H1 (cell line): ENCODE measurements at regions not wholly inside any gene's neighbourhood (a gene's known extent, or its start where the extent isn't known, plus 50 kb on each side); places are given as distances from the start of the nearest gene placed in this dataset.

Experiments used
- NRF1 ChIP-seq: IDR thresholded peaks from 2 replicates; pipeline ENCODE4 v1.6.1; 2011; ENCODE audit warnings: mild to moderate bottlenecking, low read depth, low read length, improper control_type of control experiment
- RBBP5 ChIP-seq: IDR thresholded peaks from 2 replicates; pipeline ENCODE4 v1.7.1; 2012; ENCODE audit warnings: low read depth, mild to moderate bottlenecking, inconsistent platforms, low read length, moderate library complexity, borderline replicate concordance
- ZNF274 ChIP-seq: IDR thresholded peaks from 2 replicates; pipeline ENCODE4 v1.7.0; 2012; ENCODE audit warnings: low read length, borderline replicate concordance; ENCODE audit errors: extremely low read depth
- TF ChIP-seq, protein P1 (sequence below), 3 experiments: IDR thresholded peaks; 1 replicate in 2 of 3; 2 replicates in 1 of 3; pipeline versions ENCODE4 v1.5.1 to v1.6.1; 2011; ENCODE audit warnings: low read length in 3 of 3, mild to moderate bottlenecking in 3 of 3, inconsistent platforms in 2 of 3, low read depth in 1 of 3, moderate library complexity in 1 of 3; ENCODE audit not compliant: insufficient read depth in 1 of 3; ENCODE audit errors: control extremely low read depth in 1 of 3

DNA sequence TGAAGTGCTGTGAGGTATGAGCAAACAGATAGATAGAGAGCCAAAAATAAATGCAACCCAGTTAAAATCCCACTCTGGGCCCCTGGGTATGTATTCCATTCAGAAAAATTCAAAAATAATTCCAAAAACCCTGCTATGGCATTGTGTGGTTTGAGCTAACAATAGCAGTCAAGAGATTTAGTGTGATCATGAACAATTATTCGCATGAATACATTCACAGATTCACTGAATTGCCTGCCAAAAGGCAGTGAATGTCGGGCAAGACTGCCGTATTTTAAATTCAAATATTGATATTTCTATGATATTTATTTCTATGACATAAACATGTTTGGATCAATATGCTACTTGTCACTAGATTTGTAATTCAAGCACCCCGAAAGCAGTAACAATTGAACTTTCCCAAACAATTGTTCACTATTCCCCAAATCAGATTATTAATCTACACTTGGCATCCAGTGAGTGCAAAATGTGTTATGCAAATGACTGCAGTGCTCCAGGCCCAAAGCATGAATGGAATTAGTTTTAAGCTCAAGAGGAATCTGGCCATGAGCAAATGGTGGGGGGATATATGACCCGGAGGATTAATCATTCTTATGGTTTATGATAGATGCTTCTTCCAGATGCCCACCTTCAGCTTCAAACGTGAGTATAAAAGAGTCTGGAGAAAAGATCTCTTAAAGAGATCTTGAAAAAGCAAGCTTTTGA is 417.0 kb upstream of the MEIS2 start (continued):
- TF ChIP-seq, protein P1, sequence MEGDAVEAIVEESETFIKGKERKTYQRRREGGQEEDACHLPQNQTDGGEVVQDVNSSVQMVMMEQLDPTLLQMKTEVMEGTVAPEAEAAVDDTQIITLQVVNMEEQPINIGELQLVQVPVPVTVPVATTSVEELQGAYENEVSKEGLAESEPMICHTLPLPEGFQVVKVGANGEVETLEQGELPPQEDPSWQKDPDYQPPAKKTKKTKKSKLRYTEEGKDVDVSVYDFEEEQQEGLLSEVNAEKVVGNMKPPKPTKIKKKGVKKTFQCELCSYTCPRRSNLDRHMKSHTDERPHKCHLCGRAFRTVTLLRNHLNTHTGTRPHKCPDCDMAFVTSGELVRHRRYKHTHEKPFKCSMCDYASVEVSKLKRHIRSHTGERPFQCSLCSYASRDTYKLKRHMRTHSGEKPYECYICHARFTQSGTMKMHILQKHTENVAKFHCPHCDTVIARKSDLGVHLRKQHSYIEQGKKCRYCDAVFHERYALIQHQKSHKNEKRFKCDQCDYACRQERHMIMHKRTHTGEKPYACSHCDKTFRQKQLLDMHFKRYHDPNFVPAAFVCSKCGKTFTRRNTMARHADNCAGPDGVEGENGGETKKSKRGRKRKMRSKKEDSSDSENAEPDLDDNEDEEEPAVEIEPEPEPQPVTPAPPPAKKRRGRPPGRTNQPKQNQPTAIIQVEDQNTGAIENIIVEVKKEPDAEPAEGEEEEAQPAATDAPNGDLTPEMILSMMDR (IDR thresholded peaks at IDR 0.05; ENCODE audit: control extremely low read depth in 1 of 3, insufficient read depth in 1 of 3, low read depth in 1 of 3, low read length in 3 of 3), result no peak
- no peak for TF ChIP-seq NRF1
- no peak for TF ChIP-seq ZNF274
- TF ChIP-seq RBBP5, result no peak
